PC-3 (cell line): ENCODE measurements at regions not wholly inside any gene's neighbourhood (a gene's known extent, or its start where the extent isn't known, plus 50 kb on each side); places are given as distances from the start of the nearest gene placed in this dataset.

Experiments used
- EZH2 ChIP-seq: fragments of 300-600 bp; sonication (generic); IDR thresholded peaks from one replicate; pipeline ENCODE4 v1.6.1; 2017; ENCODE audit warnings: antibody characterized with exemption, mild to moderate bottlenecking, low read length; ENCODE audit not compliant: unreplicated experiment
- EZH2phosphoT487 ChIP-seq: fragments of 300-600 bp; sonication (generic); IDR thresholded peaks from 2 replicates; pipeline ENCODE4 v1.6.1; 2018; ENCODE audit warnings: mild to moderate bottlenecking, antibody characterized with exemption, low read length, borderline replicate concordance
- TF ChIP-seq, protein P1 (sequence below): fragments of 300-600 bp; sonication (generic); conservative IDR thresholded peaks from 2 replicates; pipeline ENCODE4 v1.5.1; 2017; ENCODE audit warnings: antibody characterized with exemption, low read depth, mild to moderate bottlenecking, low read length

DNA sequence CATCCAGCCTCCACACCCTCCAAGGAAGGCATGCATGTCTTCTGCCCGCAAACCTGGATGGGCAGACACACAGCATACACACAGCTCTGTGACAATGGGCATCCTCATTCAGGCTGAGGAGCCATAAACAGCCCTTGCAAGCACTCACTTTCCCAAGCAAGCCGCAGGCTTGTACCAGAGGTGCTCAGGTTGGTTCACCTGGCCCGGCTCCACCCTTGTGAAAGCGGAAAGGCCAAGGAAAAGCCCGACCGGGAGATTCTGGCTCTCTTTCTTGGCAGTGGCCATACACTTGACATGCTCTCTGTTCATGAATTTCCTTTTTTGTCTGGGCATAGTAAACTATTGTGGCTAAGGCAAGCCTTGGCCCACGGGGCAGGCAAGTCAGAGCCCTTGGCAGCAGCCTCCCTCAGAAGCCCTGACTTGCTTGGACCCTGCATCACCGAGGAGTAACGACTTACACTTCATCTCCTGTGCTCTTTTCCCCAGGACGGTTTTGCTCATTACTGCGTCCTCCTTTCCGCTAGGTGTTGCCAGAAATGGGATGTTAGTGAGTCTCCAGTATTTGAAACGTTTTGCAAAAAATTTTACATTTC lies 74.6 kb upstream of the BNC1 start:
- TF ChIP-seq, protein P1, sequence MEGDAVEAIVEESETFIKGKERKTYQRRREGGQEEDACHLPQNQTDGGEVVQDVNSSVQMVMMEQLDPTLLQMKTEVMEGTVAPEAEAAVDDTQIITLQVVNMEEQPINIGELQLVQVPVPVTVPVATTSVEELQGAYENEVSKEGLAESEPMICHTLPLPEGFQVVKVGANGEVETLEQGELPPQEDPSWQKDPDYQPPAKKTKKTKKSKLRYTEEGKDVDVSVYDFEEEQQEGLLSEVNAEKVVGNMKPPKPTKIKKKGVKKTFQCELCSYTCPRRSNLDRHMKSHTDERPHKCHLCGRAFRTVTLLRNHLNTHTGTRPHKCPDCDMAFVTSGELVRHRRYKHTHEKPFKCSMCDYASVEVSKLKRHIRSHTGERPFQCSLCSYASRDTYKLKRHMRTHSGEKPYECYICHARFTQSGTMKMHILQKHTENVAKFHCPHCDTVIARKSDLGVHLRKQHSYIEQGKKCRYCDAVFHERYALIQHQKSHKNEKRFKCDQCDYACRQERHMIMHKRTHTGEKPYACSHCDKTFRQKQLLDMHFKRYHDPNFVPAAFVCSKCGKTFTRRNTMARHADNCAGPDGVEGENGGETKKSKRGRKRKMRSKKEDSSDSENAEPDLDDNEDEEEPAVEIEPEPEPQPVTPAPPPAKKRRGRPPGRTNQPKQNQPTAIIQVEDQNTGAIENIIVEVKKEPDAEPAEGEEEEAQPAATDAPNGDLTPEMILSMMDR, result no peak
- TF ChIP-seq EZH2 (no peak), EZH2phosphoT487 (no peak)
